CD14-positive monocyte (primary cell): ENCODE measurements at regions not wholly inside any gene's neighbourhood (a gene's known extent, or its start where the extent isn't known, plus 50 kb on each side); places are given as distances from the start of the nearest gene placed in this dataset.

ENCODE experiments used
- DNase-seq, 3 donors: peaks; one replicate each; pipeline ENCODE4 v3.0.0-alpha.2; 2011 to 2022
- H2AFZ ChIP-seq: 2 replicates; pipeline ENCODE4 v1.6.0; 2012; ENCODE audit warnings: mild to moderate bottlenecking, low read depth, low read length, inconsistent platforms; ENCODE audit not compliant: insufficient read depth, poor library complexity, severe bottlenecking
- H3K27ac ChIP-seq, 2 donors: 1 replicate in 1 of 2; 2 replicates in 1 of 2; pipeline ENCODE4 v1.5.1; 2012 to 2013; ENCODE audit warnings: low read length in 2 of 2, control low read depth in 1 of 2, inconsistent platforms in 1 of 2, low read depth in 1 of 2, mild to moderate bottlenecking in 1 of 2
- H3K27me3 ChIP-seq, 2 donors: one replicate each; pipeline versions ENCODE4 v1.6.0 to v1.6.1; 2011 to 2013; ENCODE audit warnings: low read length in 2 of 2; ENCODE audit not compliant: control insufficient read depth in 2 of 2, insufficient read depth in 2 of 2
- H3K36me3 ChIP-seq, 2 donors: replicated peaks in 1 of 2; 1 replicate in 1 of 2; 2 replicates in 1 of 2; pipeline versions ENCODE4 v1.5.1 to v1.6.1; 2012 to 2013; ENCODE audit warnings: low read length in 2 of 2, control low read depth in 1 of 2, inconsistent platforms in 1 of 2, mild to moderate bottlenecking in 1 of 2; ENCODE audit not compliant: insufficient read depth in 2 of 2, control insufficient read depth in 1 of 2
- H3K4me1 ChIP-seq, 2 donors: 1 replicate in 1 of 2; 2 replicates in 1 of 2; pipeline versions ENCODE4 v1.5.1 to v1.6.1; 2012 to 2013; ENCODE audit warnings: low read length in 2 of 2, control low read depth in 1 of 2, inconsistent platforms in 1 of 2, mild to moderate bottlenecking in 1 of 2, moderate library complexity in 1 of 2; ENCODE audit not compliant: insufficient read depth in 2 of 2, control insufficient read depth in 1 of 2
- H3K4me2 ChIP-seq: replicated peaks from 2 replicates; pipeline ENCODE3; 2012; ENCODE audit warnings: low read length, moderate library complexity, mild to moderate bottlenecking; ENCODE audit not compliant: poor library complexity, severe bottlenecking; ENCODE audit errors: extremely low read depth
- H3K4me3 ChIP-seq, 3 experiments: fragments of 200-600 bp in 1 of 3; sonication (generic) in 1 of 3; replicated peaks in 1 of 3; 1 replicate in 2 of 3; 2 replicates in 1 of 3; pipeline ENCODE4 v1.5.1; 2011 to 2013; ENCODE audit warnings: low read length in 3 of 3, mild to moderate bottlenecking in 3 of 3, control low read depth in 2 of 3, low read depth in 2 of 3, inconsistent platforms in 1 of 3, moderate library complexity in 1 of 3
- H3K79me2 ChIP-seq: 2 replicates; pipeline ENCODE4 v1.6.0; 2012; ENCODE audit warnings: mild to moderate bottlenecking, control low read depth, inconsistent platforms, low read length, moderate library complexity; ENCODE audit not compliant: insufficient read depth
- H3K9ac ChIP-seq: 2 replicates; pipeline ENCODE4 v1.6.0; 2017; ENCODE audit warnings: low read length, mild to moderate bottlenecking; ENCODE audit not compliant: insufficient read depth, poor library complexity, severe bottlenecking
- H3K9me3 ChIP-seq, 2 donors: replicated peaks in 1 of 2; 1 replicate in 1 of 2; 2 replicates in 1 of 2; pipeline versions ENCODE4 v1.5.1 to v1.6.1; 2012 to 2013; ENCODE audit warnings: low read length in 2 of 2, control low read depth in 1 of 2; ENCODE audit not compliant: control insufficient read depth in 1 of 2, insufficient read depth in 1 of 2
- H4K20me1 ChIP-seq: 2 replicates; pipeline ENCODE4 v1.6.0; 2012; ENCODE audit warnings: mild to moderate bottlenecking, low read length, control low read depth, moderate library complexity; ENCODE audit not compliant: insufficient read depth
- H3K27ac Mint-ChIP-seq, 7 donors: one replicate each; pipeline ENCODE4 v1.8.0; 2020; ENCODE audit warnings: mild to moderate bottlenecking in 7 of 7, mixed read lengths in 7 of 7, moderate library complexity in 6 of 7, inconsistent platforms in 2 of 7
- H3K27me3 Mint-ChIP-seq, 3 donors: one replicate each; pipeline ENCODE4 v1.8.0; 2021 to 2022; ENCODE audit warnings: low read depth in 3 of 3, mild to moderate bottlenecking in 3 of 3, mixed read lengths in 3 of 3, moderate library complexity in 3 of 3, inconsistent platforms in 1 of 3
- H3K36me3 Mint-ChIP-seq, 2 donors: one replicate each; pipeline ENCODE4 v1.8.0; 2020; ENCODE audit warnings: mixed read lengths in 2 of 2, inconsistent platforms in 1 of 2, mild to moderate bottlenecking in 1 of 2
- H3K4me1 Mint-ChIP-seq: one replicate; pipeline ENCODE4 v1.8.0; 2020; ENCODE audit warnings: mild to moderate bottlenecking, mixed read lengths
- H3K4me3 Mint-ChIP-seq, 2 donors: one replicate each; pipeline ENCODE4 v1.8.0; 2020; ENCODE audit warnings: mild to moderate bottlenecking in 2 of 2, mixed read lengths in 2 of 2, moderate library complexity in 1 of 2
- H3K9me3 Mint-ChIP-seq, 7 donors: one replicate each; pipeline ENCODE4 v1.8.0; 2020 to 2022; ENCODE audit warnings: mixed read lengths in 7 of 7, mild to moderate bottlenecking in 6 of 7, moderate library complexity in 6 of 7, inconsistent platforms in 2 of 7
- CTCF ChIP-seq: fragments of 200-600 bp; IDR thresholded peaks from one replicate; pipeline ENCODE4 v1.8.0; 2022; ENCODE audit warnings: antibody characterized with exemption, mild to moderate bottlenecking
- WGBS: methylation state at CpG from one replicate; pipeline ENCODE4 v1.1.5; 2013; ENCODE audit warnings: missing lambda C conversion rate; ENCODE audit not compliant: insufficient coverage; 5-methylcytosine and 5-hydroxymethylcytosine counted together
- intact Hi-C, 2 donors: fragments of 100-400 bp; cut with micrococcal nuclease; formaldehyde crosslinking; loops; one replicate each; pipeline versions ENCODE4 v1.15.0 to v1.15.1; 2023

GRCh38 chr6:11908436-11909105 is 103.5 kb upstream of the HIVEP1 start:
- no peak for TF ChIP-seq CTCF
- H3K4me1 Mint-ChIP-seq, result no peaks in the 10 kb centered on the region
- no peak overlapping the region for H3K4me3 Mint-ChIP-seq
- H4K20me1 ChIP-seq, result no peaks in the 10 kb centered on the region
- no peaks in the 10 kb centered on the region for H3K4me1 ChIP-seq
- no peaks in the 10 kb centered on the region for H3K36me3 ChIP-seq
- WGBS, result 100% methylated on average over 1 of the region's 2 CpGs
- H3K27me3 Mint-ChIP-seq, result no peaks in the 10 kb centered on the region
- no peaks in the 10 kb centered on the region for H3K9me3 ChIP-seq
- peaks cover 0 to 3% (median 0%) of the 10 kb centered on the region in 7 donors for H3K9me3 Mint-ChIP-seq
- no peak overlapping the region for H3K27ac ChIP-seq
- no peak overlapping the region for H3K27ac Mint-ChIP-seq
- H2AFZ ChIP-seq, result no peak overlapping the region
- no peak for DNase-seq
- H3K4me3 ChIP-seq, result no peak overlapping the region
- intact Hi-C loops, result no loop called here
- H3K79me2 ChIP-seq, result no peaks in the 10 kb centered on the region
- H3K9ac ChIP-seq, result no peak overlapping the region
- no peaks in the 10 kb centered on the region for H3K27me3 ChIP-seq
- H3K36me3 Mint-ChIP-seq, result no peaks in the 10 kb centered on the region
- no peak overlapping the region for H3K4me2 ChIP-seq

- Histone ChIP-seq H3K27ac (no peak overlapping the region), H3K4me3 (no peak overlapping the region), H4K20me1 (no peaks in the 10 kb centered on the region), H3K79me2 (no peaks in the 10 kb centered on the region), H3K4me1 (no peaks in the 10 kb centered on the region), H3K9me3 (no peaks in the 10 kb centered on the region), H3K9ac (no peak overlapping the region), H3K27me3 (no peaks in the 10 kb centered on the region), H2AFZ (no peak overlapping the region), H3K36me3 (no peaks in the 10 kb centered on the region), H3K4me2 (no peak overlapping the region)
- no peak overlapping the region for H3K27ac Mint-ChIP-seq
- no peak for DNase-seq
- H3K4me3 Mint-ChIP-seq, result no peak overlapping the region
- H3K27me3 Mint-ChIP-seq, result peaks cover 0 to 4% (median 0%) of the 10 kb centered on the region in 3 donors
- no peaks in the 10 kb centered on the region for H3K4me1 Mint-ChIP-seq
- intact Hi-C loops, result no loop called here
- no peaks in the 10 kb centered on the region for H3K36me3 Mint-ChIP-seq
- WGBS, result no CpG with 5 or more reads among the region's 2 CpGs
- peaks cover 0 to 7% (median 4%) of the 10 kb centered on the region in 7 donors for H3K9me3 Mint-ChIP-seq
- no peak for TF ChIP-seq CTCF
Measured at GRCh38 chr6:11903645-11904044, 108.5 kb upstream of the HIVEP1 start.
